ENCODE measurements at regions not wholly inside any gene's neighbourhood (a gene's known extent, or its start where the extent isn't known, plus 50 kb on each side); places are given as distances from the start of the nearest gene placed in this dataset.

GRCh38 chr2:18092760-18093159 is 214.3 kb downstream of the KCNS3 start:
- Histone ChIP-seq H3K9me3 (no peaks in the 10 kb centered on the region), H3K27ac (no peak overlapping the region), H3K4me1 (no peaks in the 10 kb centered on the region), H3K4me3 (replicated peaks in 1 of 3) (no peak overlapping the region), H3K36me3 (no peaks in the 10 kb centered on the region), H3K27me3 (no peaks in the 10 kb centered on the region)
- 82 to 84% methylated on average over 1 of the region's 1 CpG for WGBS, 2 donors
- intact Hi-C loops (cut with DNase I), result no loop called here
- TF ChIP-seq, protein P1, sequence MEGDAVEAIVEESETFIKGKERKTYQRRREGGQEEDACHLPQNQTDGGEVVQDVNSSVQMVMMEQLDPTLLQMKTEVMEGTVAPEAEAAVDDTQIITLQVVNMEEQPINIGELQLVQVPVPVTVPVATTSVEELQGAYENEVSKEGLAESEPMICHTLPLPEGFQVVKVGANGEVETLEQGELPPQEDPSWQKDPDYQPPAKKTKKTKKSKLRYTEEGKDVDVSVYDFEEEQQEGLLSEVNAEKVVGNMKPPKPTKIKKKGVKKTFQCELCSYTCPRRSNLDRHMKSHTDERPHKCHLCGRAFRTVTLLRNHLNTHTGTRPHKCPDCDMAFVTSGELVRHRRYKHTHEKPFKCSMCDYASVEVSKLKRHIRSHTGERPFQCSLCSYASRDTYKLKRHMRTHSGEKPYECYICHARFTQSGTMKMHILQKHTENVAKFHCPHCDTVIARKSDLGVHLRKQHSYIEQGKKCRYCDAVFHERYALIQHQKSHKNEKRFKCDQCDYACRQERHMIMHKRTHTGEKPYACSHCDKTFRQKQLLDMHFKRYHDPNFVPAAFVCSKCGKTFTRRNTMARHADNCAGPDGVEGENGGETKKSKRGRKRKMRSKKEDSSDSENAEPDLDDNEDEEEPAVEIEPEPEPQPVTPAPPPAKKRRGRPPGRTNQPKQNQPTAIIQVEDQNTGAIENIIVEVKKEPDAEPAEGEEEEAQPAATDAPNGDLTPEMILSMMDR (IDR thresholded peaks at IDR 0.05), result no peak
- TF ChIP-seq POLR2A (IDR thresholded peaks at IDR 0.05), result no peak
- DNase-seq, result no peak

- Histone ChIP-seq H3K4me3 (replicated peaks in 1 of 3) (no peak overlapping the region), H3K4me1 (no peaks in the 10 kb centered on the region), H3K9me3 (no peaks in the 10 kb centered on the region), H3K27ac (no peak overlapping the region), H3K36me3 (no peaks in the 10 kb centered on the region), H3K27me3 (no peaks in the 10 kb centered on the region)
- TF ChIP-seq POLR2A (IDR thresholded peaks at IDR 0.05), result no peak
- TF ChIP-seq, protein P1 (IDR thresholded peaks at IDR 0.05), result no peak
- intact Hi-C loops (cut with DNase I), result no loop called here
- no peak for DNase-seq
These were observed 207.1 kb downstream of the KCNS3 start for GRCh38 chr2:18085593-18085992.

DNA sequence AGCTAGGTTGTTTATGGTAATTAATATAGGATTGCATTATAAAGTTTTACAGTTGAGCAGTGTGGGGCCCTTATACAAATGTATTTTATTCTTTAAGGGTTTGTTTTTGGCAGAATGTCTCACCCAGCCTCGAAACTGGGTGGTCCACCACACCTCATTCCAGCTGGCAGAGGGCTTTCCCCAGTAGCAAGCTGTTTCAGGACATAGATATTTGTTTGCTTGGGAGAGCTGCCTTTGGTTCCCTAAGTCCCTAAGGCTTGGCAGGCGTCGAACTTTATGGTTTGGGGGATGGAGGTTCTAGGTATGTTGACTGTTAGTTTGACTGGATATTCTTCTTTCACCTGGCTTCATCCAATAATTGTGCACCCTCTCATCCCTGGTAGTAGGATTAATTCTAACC is 205.9 kb downstream of the KCNS3 start:
- H3K27me3 ChIP-seq, result no peaks in the 10 kb centered on the region
- WGBS, 2 donors, result 66 to 79% methylated on average over 3 of the region's 3 CpGs
- DNase-seq, result no peak
- no peaks in the 10 kb centered on the region for H3K9me3 ChIP-seq
- H3K36me3 ChIP-seq, result no peaks in the 10 kb centered on the region
- no peak overlapping the region for H3K27ac ChIP-seq
- TF ChIP-seq, protein P1 (IDR thresholded peaks at IDR 0.05), result no peak
- TF ChIP-seq POLR2A (IDR thresholded peaks at IDR 0.05), result no peak
- H3K4me1 ChIP-seq, result no peaks in the 10 kb centered on the region
- intact Hi-C loops (cut with DNase I), result no loop called here
- H3K4me3 ChIP-seq (replicated peaks in 1 of 3), result no peak overlapping the region

DNA sequence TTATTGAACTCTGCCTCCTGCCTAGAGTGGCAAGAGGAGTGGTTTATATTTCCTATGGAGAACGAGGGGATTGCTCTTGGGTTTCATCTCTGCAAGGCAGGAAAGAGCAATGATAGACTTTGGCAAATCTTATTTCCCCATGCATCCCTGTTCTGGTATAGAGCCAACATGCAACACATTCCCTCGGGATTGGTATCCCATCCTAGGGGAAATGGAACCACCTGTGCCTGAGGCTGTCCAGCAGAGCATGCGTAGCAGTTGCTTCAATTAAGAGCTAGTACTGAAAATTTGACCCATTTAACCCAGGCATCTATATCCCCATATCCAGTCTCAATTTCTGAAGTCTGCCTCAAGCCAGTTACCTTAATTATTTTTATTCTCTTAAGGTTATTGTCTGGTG is 205.3 kb downstream of the KCNS3 start:
- no peaks in the 10 kb centered on the region for H3K27me3 ChIP-seq
- H3K36me3 ChIP-seq, result no peaks in the 10 kb centered on the region
- TF ChIP-seq POLR2A (IDR thresholded peaks at IDR 0.05), result no peak
- TF ChIP-seq, protein P1 (IDR thresholded peaks at IDR 0.05), result no peak
- H3K4me1 ChIP-seq, result no peaks in the 10 kb centered on the region
- intact Hi-C loops (cut with DNase I), result no loop called here
- no peak overlapping the region for H3K4me3 ChIP-seq (replicated peaks in 1 of 3)
- no peak for DNase-seq
- no peak overlapping the region for H3K27ac ChIP-seq
- WGBS, 2 donors, result 79 to 82% methylated on average over 3 of the region's 3 CpGs
- H3K9me3 ChIP-seq, result no peaks in the 10 kb centered on the region

GRCh38 chr2:18078216-18078615 is 199.7 kb downstream of the KCNS3 start:
- 72 to 79% methylated on average over 2 of the region's 2 CpGs for WGBS, 2 donors
- no peak for DNase-seq
- Histone ChIP-seq H3K9me3 (no peaks in the 10 kb centered on the region), H3K36me3 (no peaks in the 10 kb centered on the region), H3K27me3 (no peaks in the 10 kb centered on the region), H3K4me1 (no peaks in the 10 kb centered on the region), H3K4me3 (replicated peaks in 1 of 3) (no peak overlapping the region), H3K27ac (no peak overlapping the region)
- intact Hi-C loops (cut with DNase I), result no loop called here
- no peak for TF ChIP-seq POLR2A (IDR thresholded peaks at IDR 0.05)
- TF ChIP-seq, protein P1 (IDR thresholded peaks at IDR 0.05), result no peak
